22Rv1 (cell line): ENCODE measurements at regions not wholly inside any gene's neighbourhood (a gene's known extent, or its start where the extent isn't known, plus 50 kb on each side); places are given as distances from the start of the nearest gene placed in this dataset.

ENCODE experiments used
- CTCF ChIP-seq: fragments of 450-650 bp; IDR thresholded peaks from 2 replicates; pipeline ENCODE4 v1.5.1; 2017; ENCODE audit warnings: mild to moderate bottlenecking
- ZFX ChIP-seq: fragments of 450-650 bp; IDR thresholded peaks from 2 replicates; pipeline ENCODE4 v1.6.1; 2017; ENCODE audit warnings: antibody characterized with exemption, borderline replicate concordance

- TF ChIP-seq CTCF (no peak), ZFX (no peak)
These were observed 1115.7 kb upstream of the CELF2 start for GRCh38 chr10:9901971-9902370.
